GM19099 (cell line): ENCODE measurements at regions not wholly inside any gene's neighbourhood (a gene's known extent, or its start where the extent isn't known, plus 50 kb on each side); places are given as distances from the start of the nearest gene placed in this dataset.

Source experiments
- POLR2A ChIP-seq: IDR thresholded peaks from 3 replicates; pipeline ENCODE4 v1.6.1; 2011; ENCODE audit warnings: low read depth; ENCODE audit not compliant: insufficient read length; ENCODE audit errors: extremely low read depth

DNA sequence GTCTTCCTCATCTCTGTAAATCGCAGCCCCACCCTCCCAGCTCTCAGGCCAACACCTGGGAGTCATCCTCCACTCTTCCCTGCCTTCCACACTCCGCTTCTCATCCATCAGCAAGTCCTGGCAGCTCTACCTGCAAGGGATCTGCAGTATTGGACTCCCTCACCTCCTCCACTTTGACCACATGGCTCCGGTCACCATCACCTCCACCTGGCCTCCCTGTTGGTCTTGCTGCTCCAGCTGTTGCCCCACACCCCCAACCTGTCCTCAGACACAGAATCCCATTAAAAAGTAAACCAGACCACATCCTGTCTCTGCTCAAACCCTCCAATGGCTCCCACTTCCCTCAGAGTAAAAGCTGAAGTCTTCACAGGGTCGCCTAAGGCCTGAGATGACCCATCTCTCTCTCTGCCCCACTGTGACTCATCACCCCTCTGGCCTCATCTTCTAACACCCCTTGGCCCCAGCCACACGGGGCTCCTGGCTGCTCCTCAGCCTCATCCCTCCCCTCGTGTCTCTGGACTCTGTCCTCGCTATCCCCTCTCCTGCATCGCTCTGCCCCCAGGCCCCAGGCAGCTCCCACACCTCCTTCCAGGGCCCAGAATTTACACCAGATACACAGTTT, 185.1 kb upstream of the SULF2 start:
- no peak for TF ChIP-seq POLR2A

- TF ChIP-seq POLR2A = no peak
These were observed 184.1 kb upstream of the SULF2 start for GRCh38 chr20:47969426-47969825.

- TF ChIP-seq POLR2A = no peak
These were observed 183.4 kb upstream of the SULF2 start for GRCh38 chr20:47968541-47969310.

DNA sequence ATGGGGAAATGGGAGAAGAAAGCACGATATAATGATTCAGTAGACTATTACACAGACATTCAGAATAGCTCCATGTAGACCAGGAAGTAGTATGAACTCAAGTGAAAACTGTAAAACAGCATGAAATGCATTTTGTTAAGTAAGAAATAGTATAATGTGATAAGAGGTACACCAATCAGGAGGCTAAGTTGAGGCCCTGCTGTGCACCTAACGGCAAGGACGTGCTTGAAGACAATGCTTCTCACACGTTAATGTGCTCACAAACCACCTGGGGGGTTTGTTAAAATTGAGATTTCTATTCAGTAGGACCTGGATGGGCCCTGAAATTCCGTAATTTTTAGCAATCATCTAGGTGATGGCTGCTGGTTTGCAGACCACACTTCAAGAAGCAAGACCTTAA, 178.9 kb upstream of the SULF2 start:
- TF ChIP-seq POLR2A = no peak

GRCh38 chr20:47963022-47963421, 177.7 kb upstream of the SULF2 start:
- no peak for TF ChIP-seq POLR2A

DNA sequence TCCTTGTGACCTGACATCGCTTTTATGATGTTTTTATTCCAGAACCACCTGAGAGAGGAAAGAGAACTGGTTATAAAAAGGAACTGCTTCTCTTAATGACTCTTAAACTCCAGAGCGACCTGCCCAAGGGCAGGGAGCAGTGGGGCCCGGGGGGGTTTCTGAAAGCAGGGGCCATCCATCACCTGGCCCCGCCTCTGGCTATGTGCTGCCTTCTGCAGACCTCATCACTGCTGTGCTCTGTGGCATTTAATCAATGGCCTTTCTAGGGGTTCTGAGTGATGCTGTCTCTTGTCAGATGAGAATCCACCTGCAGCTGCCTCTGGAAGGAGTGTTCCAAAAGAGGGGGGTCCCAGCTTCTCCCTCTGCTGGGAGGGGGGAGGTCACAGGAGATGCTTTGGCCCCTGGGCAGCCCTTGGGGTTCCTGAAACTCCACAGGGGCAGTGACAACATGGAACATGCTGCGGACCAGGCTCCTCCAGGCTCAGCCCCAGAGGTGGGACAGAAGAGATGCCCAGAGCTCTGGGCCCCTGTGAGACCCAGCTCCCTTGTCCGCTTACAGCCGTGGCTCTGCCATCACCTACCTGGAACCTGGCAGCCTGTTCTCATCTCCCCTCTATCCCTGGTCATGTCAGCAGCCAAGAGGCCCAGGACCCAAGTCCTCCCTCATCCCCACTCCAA, 177.1 kb upstream of the SULF2 start:
- TF ChIP-seq POLR2A = no peak

DNA sequence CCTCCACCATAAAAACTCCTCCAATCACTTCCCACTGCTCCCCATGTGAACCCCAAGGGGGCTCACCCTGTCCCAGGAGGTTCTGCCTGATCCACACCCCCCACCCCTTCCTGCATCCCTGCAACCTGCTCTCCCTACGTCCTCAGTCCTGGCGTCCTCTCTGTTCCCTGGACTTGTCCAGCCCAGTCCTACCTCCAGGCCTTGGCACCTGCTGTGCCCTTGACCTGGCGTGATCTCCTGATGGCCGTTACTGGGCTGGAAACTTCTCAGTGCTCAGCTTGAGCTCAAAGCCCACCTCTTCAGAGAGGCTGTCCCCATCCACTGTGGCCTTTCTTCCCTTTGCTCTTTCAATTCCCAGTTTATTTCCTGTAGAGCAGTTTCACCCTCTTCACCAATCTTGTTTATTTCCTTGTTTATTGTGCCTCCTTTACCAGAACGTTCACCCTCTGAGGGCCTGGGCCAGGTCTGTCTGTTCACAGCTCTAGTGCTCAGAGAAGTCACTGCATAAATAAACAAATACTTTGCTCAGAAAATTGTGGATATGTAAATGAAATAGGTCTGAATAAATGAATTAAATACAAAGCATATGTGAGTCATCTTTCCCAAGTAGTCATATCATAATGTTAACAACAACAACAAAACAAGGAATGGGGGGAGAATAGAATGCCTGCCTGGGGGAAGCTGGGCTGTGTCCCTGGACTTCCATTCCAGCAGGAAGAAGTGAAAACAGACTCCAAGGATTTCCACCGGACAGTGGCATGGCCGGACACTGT, 175.7 kb upstream of the SULF2 start:
- TF ChIP-seq POLR2A = no peak

DNA sequence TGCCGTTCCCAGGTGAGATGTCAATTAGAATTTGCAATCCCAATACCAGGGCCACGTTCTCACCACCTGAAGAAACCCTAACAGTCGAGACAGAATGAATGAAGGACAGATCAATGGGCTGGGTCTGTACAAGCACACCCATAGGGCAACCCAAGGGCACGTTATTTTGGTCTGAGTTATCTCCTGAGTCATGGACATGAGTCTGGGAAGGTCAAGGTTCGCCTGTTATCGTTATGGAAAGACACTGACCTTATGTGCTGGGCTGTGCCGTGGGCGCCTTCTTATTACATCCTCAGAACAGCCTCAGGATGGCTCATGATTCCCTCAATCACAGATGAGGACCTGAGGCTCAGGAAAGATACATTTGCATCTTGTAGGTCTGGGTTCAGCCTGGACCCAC, 175.0 kb upstream of the SULF2 start:
- TF ChIP-seq POLR2A = no peak

- TF ChIP-seq POLR2A = no peak
These were observed 171.9 kb upstream of the SULF2 start for GRCh38 chr20:47957135-47957534.

DNA sequence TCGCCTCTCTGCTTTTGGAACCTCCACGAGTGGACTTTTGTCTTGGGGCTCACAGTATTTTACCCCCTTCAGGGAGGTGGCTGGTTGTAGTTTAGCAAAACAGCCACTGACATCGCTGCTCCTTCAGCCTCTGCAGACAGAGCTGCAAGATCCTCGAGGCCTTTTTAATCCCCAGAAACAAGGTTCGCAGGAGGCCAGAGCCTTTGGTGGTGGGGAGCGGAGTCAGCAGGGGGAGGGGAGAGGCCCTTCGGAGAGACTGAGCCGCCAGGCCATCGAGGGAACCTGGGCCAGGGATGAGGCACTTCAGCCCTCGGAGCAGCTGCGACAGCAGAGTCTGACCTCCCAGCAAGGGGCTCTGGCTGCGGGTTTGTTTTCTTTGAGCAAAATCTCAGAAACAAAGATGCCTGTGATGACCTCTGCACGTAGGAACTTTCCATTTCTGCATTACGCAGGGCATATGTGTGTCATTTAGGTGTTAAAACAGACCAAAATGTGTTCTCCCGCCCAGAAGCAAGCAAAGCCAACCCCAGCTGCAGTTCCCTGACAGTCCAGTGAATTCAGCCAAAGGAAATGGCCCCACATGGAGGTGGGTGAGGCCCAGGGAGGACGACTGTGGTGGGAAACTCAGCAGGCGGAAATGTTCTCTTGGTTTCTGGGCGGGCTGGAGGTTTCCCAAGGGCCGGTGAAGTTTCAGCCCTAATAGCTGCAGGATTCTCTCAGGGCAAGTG, 171.2 kb upstream of the SULF2 start:
- TF ChIP-seq POLR2A = no peak

- TF ChIP-seq POLR2A = no peak
These were observed 168.2 kb upstream of the SULF2 start for GRCh38 chr20:47953471-47953870.

DNA sequence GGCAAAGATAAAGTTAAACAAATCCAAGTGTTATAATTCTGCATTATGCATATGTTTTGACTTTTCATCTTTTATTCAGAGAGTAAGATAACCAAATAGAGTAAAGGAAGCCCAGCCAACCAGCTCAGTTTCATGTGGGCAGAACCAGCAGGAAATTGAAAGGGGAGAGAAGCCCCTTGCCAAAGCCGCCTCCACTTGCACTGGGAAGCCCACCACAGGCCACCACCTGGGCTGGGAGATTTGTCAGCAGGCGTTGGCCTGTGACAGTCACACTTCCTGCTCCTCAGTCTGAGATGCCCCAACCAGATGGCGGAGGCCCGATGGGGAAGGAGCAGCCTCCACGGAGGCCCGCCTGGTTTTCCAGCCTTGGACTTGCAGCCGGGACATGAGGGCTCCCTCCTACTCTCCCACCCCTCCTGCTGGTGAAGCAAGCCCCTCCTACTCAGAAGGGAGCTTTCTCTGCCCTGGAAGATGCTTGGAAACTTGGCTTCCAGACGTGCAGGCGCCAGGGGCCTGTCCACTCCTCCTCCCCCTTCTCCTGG, 166.8 kb upstream of the SULF2 start:
- no peak for TF ChIP-seq POLR2A

DNA sequence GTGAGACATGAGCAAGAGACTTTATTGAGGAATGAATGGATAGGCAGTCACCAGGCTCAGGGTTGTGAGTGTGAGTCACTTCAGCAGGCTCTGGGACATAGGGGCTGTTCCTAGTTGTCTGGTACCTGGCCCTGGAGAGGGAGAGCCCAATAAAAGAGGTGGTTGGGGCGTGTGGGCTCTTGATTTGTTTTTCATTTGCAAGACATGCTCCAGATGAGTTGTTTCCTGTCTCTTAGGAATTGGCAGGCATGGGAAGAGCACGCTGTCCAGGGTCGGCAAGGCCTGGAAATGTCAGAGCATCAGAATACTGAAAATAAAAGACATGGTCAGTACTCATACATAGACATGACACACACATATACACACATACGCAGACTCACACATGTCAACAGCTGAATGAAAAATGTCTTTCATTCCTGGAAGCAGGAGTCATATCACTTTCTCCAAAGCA, 166.3 kb upstream of the SULF2 start:
- no peak for TF ChIP-seq POLR2A

DNA sequence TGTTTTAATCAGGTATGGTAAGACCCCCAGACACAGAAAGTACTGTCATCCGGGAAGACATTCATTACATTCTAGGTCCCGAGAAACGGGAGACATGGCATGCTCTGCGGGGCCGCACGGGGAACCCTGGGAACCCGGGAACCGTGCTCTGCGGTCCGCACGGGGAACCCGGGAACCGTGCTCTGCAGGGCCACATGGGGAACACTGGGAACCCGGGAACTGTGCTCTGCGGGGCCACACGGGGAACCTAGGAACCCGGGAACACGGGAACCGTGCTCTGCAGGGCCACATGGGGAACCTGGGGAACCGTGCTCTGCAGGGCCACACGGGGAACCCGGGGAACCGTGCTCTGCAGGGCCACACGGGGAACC, 165.6 kb upstream of the SULF2 start:
- TF ChIP-seq POLR2A = no peak

- no peak for TF ChIP-seq POLR2A
These were observed 165.0 kb upstream of the SULF2 start for GRCh38 chr20:47950124-47950912.
